ENCODE measurements at regions not wholly inside any gene's neighbourhood (a gene's known extent, or its start where the extent isn't known, plus 50 kb on each side); places are given as distances from the start of the nearest gene placed in this dataset.

GRCh38 chr1:119266858-119267257 is 101.7 kb upstream of the HAO2 start:
- TF ChIP-seq RFX5 (IDR thresholded peaks at IDR 0.05; ENCODE audit: low read length) (no peak), TAF1 (IDR thresholded peaks at IDR 0.05; ENCODE audit: borderline replicate concordance, low read depth, low read length) (no peak), JUND (IDR thresholded peaks at IDR 0.05) (no peak), CTCF (IDR thresholded peaks at IDR 0.05) (no peak), MAX (IDR thresholded peaks at IDR 0.05; ENCODE audit: low read depth) (no peak), ZBTB33 (IDR thresholded peaks at IDR 0.05; ENCODE audit: borderline replicate concordance, low read depth) (no peak), EP300 (IDR thresholded peaks at IDR 0.05; ENCODE audit: borderline replicate concordance in 1 of 2, low read depth in 1 of 2, low read length in 1 of 2) (no peak), GATA2 (CRISPR knock-in tag; IDR thresholded peaks at IDR 0.05) (no peak), NFIC (IDR thresholded peaks at IDR 0.05; ENCODE audit: borderline replicate concordance) (no peak), REST (IDR thresholded peaks at IDR 0.05; ENCODE audit: low read depth, low read length) (no peak), POLR2AphosphoS5 (IDR thresholded peaks at IDR 0.05; ENCODE audit: low read depth, low read length) (no peak), SIN3A (IDR thresholded peaks at IDR 0.05; ENCODE audit: borderline replicate concordance, low read depth, low read length) (no peak)
